ENCODE measurements at regions not wholly inside any gene's neighbourhood (a gene's known extent, or its start where the extent isn't known, plus 50 kb on each side); places are given as distances from the start of the nearest gene placed in this dataset.

DNA sequence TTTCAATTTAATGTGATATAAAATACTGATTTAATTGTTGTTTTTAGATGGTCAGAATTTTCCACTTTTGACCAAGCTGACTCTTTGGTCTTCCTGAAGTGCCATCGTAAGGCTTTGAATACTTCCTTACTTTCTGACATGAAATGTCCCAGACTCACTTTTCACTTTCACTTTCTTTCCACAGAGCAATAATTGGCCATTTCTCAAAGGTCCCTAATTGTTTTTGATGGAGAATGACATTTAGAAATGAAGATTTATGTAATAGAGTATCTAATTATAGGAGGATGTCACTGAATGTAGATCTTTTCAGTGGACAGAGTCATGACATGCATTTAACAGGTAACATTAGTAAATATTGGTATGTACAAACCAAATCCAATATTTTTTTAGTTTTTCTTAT is 1141.6 kb downstream of the KCNT2 start:
- DNase-seq (ENCODE audit: insufficient read length, low spot score) (no peak), FAIRE-seq (no peak)

DNA sequence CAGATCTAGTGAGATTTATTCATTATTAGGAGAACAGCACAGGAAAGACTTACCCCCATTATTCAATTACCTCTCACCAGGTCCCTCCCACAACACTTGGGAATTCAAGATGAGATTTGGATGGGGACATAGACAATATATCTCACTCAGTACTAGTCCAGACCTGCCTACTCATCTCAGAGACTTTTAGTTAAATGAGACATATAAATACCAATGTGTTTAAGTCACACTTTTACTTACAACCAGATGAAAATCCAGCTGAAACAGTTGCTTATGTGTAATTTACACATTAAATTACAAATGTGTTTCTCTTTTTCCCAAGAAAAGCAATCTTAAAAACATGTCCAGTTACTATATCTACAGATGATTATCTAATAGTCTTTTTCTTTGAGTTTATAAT is 1145.6 kb downstream of the KCNT2 start:
- DNase-seq (ENCODE audit: insufficient read length, low spot score) (no peak), FAIRE-seq (no peak)

DNA sequence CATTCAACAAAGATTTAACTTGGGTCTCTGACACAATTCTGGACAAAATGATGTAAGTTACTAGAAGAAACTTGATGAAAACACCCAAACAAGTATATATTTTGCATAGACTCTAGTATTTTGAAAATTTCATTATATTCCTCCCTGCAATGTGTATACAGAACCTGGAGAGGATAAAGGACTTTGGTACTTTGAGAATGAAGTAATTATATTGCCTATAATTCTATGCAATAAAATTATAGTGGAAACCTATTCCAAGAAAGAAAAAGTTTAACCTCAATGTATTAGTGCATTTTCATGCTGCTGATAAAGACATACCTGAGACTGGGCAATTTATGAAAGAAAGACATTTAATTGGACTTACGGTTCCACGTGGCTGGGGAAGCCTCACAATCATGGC is 1146.1 kb downstream of the KCNT2 start:
- no peak for FAIRE-seq
- no peak for DNase-seq (ENCODE audit: insufficient read length, low spot score)

GRCh38 chr1:195458365-195458764 is 1149.9 kb downstream of the KCNT2 start:
- no peak for FAIRE-seq
- no peak for DNase-seq (ENCODE audit: insufficient read length, low spot score)

GRCh38 chr1:195450794-195451193 is 1157.4 kb downstream of the KCNT2 start:
- FAIRE-seq = no peak
- no peak for DNase-seq (ENCODE audit: insufficient read length, low spot score)

DNA sequence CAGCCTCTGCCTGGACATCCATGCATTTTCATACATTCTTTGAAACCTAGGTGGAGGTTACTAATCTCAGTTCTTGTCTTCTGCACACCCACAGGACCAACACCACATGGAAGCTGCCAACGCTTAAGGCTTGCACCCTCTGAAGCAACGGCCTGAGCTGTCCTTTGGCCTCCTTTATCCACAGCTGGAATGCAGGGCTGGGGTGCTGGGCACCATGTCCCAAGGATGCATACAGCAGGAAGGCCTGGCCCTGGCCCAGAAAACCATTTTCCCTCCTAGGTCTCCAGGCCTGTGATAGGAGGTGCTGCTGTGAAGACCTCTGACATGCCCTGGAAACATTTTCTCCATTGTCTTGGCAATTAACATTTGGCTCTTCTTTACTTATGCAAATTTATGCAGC is 1168.6 kb downstream of the KCNT2 start:
- DNase-seq (ENCODE audit: insufficient read length, low spot score) (no peak), FAIRE-seq (no peak)

DNA sequence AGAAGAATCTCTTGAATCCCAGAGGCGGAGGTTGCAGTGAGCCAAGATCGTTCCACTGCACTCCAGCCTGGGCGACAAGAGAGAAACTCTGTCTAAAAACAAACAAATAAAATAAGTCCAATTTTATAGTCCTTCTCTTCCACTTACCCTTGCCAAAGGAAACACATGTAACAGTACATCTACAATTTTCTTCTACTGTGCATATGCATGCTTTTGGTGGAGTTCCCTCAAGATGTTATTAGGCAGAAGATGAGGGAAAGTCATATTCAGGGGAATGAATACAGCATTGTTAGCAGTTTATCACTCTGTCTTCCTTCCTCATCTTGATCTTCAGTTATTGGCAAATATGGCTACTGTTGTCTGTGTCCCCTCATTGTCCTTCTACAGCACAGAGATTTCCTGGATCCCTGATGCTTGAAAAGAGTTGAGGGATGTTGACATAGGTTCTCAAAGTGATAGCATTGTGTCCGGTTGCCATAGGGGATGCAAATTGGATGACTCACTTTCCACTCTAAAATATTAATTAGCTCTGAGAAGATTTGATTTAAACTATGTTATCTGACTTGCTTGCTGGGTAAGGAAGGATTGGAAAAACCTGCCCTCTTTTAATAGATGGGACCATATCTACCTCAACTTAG is 1173.6 kb downstream of the KCNT2 start:
- no peak for DNase-seq (ENCODE audit: insufficient read length, low spot score)
- no peak for FAIRE-seq

DNA sequence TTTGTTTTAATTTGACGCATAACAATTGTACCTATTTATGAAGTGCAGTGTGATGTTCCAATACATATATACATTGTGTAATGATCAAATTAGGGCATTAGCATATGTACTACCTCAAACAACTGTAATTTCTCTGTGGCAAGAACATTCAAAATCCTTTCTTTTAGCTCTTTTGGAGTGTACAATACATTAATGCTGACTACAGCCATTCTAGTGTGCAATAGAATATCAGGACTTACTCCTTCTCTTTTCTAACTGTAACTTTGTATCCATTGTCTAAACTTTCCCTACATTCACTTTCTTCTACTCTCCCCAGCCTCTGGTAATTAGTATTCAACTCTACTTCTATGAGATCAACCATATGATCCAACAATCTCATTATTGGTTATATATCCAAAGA is 1177.4 kb downstream of the KCNT2 start:
- FAIRE-seq (no peak), DNase-seq (ENCODE audit: insufficient read length, low spot score) (no peak)

GRCh38 chr1:195428927-195429326 is 1179.3 kb downstream of the KCNT2 start:
- FAIRE-seq (no peak), DNase-seq (ENCODE audit: insufficient read length, low spot score) (no peak)

DNA sequence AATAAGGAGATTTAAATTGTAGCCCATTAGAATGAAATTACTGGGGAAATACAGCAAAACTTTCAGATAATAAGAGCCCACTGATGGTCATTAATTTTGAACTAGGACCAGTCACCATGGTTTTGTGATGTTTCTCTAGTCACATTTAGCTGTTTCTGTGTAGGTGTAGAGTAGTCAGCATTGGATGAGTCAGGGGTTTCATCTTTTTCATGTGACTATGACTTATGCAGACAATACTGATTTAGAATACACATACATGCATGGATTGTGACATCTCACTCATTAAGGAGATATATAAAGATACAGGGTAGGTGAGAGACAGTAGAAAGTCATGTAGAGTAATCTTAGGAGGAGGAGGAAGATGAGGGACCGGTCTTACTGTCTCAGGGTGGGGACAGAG is 1192.7 kb downstream of the KCNT2 start:
- FAIRE-seq = no peak

DNA sequence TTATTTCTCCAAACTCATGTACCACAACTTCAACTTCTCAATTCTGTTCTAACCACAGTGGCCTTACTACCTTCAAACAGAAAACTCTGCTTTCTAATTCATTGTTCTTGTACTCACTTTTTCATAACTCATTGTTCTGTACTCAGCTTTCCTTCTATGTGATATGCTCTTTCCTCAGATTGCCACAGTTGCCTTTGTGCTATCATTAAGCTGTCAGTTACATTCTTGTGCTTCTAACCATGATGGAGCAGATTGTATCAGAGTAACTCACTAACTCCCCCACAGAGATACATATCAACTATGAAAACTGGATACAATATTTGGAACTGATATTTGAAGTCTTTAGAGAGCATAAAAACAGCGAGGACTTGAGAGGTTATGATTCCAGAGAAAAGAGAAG is 1213.7 kb downstream of the KCNT2 start:
- FAIRE-seq (no peak), DNase-seq (ENCODE audit: insufficient read length, low spot score) (no peak)

More for the DNA sequence above, 1192.7 kb downstream of the KCNT2 start:
- no peak for DNase-seq (ENCODE audit: insufficient read length, low spot score)

DNA sequence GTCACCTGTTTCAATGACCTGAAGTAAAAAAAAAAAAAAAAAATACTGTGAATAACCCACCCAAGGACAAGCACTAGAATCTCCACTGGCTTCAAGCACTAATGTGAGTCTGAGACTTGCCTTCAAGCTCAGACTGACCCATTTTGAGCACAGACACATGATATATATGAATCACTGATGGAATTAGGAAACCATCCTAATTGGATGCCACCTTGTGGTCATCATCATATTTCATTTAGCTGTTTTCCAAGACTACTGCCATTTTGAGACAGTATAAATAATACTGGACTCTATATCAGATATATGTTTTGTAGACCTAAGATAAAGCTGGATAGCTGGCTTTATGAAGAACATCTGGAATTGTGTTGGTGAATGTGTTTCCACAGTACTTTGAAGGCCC is 1232.0 kb downstream of the KCNT2 start:
- no peak for DNase-seq (ENCODE audit: insufficient read length, low spot score)
- FAIRE-seq = peak; percentile 18

GRCh38 chr1:195373856-195374255 is 1234.4 kb downstream of the KCNT2 start:
- no peak for FAIRE-seq
- DNase-seq (ENCODE audit: insufficient read length, low spot score) = no peak

DNA sequence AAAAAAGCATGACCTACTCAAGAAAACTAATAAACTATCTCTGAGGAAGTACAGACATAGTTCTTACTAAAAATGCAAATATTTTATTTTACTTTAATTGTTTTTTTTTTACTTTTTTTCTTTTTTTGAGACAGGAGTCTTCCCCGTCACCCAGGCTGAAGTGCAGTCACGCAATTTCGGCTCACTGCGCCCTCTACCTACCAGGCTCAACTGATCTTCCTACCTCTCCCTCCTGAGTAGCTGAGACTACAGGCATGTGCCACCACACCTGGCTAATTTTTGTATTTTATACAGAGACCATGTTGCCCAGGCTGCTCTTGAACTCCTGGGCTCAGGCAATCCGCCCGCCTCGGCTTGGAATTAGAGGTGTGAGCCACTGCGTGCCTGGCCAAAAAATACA is 1263.1 kb downstream of the KCNT2 start:
- FAIRE-seq = no peak
- DNase-seq (ENCODE audit: insufficient read length, low spot score) = no peak

DNA sequence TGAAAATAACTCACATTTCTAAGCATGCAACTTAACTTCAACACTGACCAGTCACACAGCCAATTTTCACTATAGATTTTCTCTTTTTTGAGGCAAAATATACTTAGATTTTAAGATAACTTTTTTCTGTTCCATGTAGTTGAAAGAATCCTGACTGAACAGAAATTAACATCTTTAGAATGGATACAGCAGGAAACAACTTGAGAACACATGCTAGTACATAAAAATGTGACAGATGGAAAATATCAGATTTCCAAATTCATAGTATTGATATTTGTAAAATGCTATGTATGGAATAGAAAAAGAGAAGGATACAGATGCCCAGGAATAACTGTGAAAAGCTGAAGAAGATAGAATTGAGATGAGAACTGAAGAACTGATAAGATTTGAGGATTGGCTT is 1270.6 kb downstream of the KCNT2 start:
- no peak for FAIRE-seq

DNA sequence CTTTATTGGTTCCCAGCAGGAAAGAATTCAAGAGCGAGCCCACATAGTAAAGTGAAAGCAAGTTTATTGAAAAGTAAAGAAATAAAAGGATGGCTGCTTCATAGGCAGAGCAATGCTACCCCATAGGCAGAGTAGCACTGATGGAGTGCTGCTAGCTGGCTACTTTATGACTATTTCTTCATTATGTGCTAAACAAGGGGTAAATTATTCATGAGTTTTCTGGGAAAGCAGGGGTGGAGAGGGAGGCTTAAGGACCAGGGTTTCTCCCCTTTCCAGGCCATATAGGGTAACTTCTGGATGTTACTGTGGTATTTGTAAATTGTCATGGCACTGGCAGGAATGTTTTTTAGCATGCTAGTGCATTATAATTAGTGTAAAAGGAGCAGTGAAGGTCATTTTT is 1271.4 kb downstream of the KCNT2 start:
- DNase-seq (ENCODE audit: insufficient read length, low spot score) (no peak), FAIRE-seq (no peak)

More for the DNA sequence above, 1270.6 kb downstream of the KCNT2 start:
- no peak for DNase-seq (ENCODE audit: insufficient read length, low spot score)

GRCh38 chr1:195335541-195335940 is 1272.7 kb downstream of the KCNT2 start:
- DNase-seq (ENCODE audit: insufficient read length, low spot score) = no peak
- no peak for FAIRE-seq

DNA sequence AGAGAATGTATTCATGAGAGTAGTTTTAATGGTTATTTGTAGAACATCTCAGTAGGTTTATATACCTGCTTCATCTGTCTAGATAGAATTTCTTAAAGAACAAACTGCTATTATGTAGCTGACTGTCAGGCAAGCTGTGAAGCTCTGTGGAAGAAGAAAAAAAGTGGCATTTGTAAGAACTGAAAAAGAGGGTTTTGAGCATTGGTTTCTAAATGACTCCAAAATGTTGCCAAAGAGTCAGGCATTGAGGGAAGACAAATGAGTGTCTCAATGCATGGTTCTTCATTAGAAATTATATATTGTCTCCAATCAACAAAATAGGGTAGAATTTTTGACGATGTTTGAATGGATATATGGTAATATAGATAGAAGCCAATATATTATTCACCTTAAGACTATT is 1276.1 kb downstream of the KCNT2 start:
- FAIRE-seq = no peak
- no peak for DNase-seq (ENCODE audit: insufficient read length, low spot score)

- DNase-seq (ENCODE audit: insufficient read length, low spot score) (no peak), FAIRE-seq (no peak)
Measured at GRCh38 chr1:195328681-195329080, 1279.6 kb downstream of the KCNT2 start.

- FAIRE-seq = no peak
- no peak for DNase-seq (ENCODE audit: insufficient read length, low spot score)
Measured at GRCh38 chr1:195328102-195328501, 1280.1 kb downstream of the KCNT2 start.

DNA sequence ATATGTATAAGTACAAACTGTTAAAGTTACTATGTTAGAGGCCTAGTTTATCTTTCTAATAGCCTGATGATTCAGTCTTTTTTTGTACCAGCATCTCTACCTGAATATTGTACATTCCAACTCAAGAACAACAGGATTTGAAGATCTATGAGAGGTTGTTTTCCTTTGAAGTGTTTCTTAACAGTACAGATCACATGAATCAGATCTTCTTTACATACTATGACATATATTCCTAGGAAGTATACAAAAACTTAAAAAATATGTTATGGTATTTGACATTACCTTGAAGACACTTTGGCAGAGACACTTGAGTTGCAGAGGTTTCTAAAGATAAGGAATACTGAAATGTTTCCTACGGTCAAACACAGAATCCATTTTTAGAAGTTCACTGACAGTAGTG is 1280.9 kb downstream of the KCNT2 start:
- no peak for DNase-seq (ENCODE audit: insufficient read length, low spot score)
- no peak for FAIRE-seq

GRCh38 chr1:195326325-195326724 is 1281.9 kb downstream of the KCNT2 start:
- DNase-seq (ENCODE audit: insufficient read length, low spot score) (no peak), FAIRE-seq (no peak)

GRCh38 chr1:195325181-195325580 is 1283.1 kb downstream of the KCNT2 start:
- DNase-seq (ENCODE audit: insufficient read length, low spot score) (no peak), FAIRE-seq (no peak)

All from GM19239 (cell line).